ENCODE measurements at regions not wholly inside any gene's neighbourhood (a gene's known extent, or its start where the extent isn't known, plus 50 kb on each side); places are given as distances from the start of the nearest gene placed in this dataset.
"Not testable (repeated sequence)": the region's sequence is repeated elsewhere in the genome, so short reads cannot be mapped to it uniquely, and the experiment has no call there.

DNA sequence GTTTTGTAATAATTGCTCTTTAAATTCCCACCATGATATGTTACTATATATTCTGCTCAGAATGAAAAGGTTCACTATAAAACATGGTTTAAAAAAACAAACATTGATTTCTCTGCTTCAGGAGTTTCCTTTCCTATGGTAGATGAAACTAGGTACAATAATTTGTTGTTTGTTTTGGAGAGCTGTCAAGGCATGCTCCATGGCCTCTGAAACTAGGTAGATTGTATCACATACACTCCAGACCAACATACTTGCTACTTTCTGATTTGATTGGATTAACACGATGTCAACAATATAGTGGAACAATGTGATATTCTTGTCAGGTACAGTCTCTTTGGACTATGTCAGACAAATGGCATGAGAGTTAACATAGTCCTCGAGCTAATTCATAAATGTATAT is 452.7 kb upstream of the CDH9 start:
- no peak for DNase-seq

DNA sequence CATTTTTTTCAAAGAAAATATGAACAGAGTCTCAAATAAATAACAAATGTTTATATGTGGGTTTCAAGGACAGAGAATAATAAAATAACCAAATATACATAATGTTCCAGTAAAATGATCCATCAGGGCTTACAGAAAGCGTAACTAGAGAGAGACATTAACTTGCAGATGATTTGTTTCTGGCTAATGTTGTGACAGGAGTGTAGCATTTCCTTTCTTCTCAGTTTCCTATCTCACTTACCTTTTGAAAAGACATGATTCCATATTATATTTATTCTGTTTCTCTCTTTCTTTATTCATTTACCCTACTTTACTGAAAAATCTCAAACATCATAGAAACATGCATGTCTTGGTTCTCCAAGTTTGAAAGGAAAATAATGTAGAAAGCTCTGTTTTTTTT is 451.3 kb upstream of the CDH9 start:
- no peak for DNase-seq

DNA sequence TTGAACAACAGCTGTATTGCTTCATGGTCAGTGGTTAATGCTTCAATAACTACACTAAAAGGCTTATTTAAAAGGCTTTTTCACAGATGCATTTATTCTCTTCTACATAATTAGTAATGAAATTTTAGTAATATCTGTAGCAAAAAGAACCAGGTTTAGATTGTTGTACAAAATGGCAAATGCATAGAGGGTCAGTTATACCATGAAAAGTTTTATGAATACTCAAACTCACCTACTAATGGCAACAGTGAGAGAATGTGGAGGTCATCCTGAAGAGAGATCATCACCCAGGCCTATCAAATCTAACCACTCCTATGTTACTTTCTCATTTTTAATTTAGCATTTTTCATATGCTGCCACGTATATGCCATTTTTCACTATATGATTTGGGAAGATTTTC is 444.3 kb upstream of the CDH9 start:
- no peak for DNase-seq

DNA sequence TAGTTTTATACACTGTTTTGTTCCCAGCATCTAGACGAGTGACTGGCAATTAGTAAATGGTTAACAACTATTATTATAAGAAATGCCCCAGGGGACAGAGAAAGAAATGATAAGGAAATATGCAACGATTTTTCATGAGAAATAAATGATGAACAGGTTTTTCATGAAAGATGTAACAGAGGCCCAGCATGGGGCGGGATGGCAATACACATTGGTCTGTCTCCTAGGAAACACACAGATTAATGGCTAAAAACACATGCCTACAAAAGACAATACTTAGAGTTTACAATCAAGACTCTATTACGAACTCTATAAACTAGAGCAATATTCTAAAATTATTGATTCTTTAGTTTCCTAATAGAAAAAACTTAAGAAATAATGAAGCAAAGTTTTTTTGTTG is 441.5 kb upstream of the CDH9 start:
- DNase-seq = no peak

DNA sequence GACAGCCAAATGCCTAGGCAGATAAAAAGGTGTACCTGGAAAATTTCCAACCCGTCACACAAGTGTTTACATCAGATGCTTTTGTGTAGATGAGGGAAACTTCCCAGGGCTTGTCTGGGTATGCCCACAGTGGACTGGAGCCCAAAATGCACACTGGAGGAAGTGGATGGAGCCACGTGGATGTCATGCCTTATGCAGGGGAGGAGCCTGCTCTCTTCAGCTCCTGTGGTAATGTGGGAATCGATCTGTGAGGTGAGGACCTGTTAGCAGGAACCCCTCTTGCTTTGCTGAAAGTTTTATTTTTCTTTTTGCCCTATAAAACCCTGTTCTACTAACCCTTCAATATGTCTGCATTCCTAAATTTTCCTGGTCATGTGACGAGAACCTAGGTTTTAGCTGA is 439.2 kb upstream of the CDH9 start:
- DNase-seq = no peak

DNA sequence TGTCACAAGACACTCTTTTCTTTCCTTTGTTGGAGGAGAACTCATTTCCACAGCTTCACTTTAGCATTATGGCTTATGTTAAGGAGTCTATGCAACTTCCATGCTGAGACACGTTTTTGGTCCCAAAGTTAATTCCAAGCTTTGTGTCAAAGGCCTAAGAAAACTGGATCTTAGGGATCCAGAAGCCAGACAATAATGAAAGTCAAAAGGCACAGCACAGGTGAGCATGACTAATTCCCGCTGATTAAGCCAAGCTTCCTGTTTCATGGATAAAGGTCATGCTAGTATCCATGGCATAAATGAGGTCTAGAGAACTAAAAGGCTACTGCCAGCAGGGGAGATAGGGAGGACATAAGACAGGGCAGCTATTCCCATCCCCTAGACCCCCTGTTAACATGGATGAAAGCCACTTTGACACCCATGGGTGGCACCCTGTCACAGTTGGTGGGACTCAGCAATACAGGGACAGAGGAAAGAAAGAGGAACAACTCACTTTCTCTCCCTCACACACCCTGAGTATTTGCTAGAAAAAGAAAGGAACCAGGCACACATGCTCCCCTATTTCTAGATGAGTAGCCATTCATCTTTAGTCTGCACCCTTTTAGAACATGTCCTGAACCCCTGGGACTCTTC is 438.1 kb upstream of the CDH9 start:
- DNase-seq = no peak

DNA sequence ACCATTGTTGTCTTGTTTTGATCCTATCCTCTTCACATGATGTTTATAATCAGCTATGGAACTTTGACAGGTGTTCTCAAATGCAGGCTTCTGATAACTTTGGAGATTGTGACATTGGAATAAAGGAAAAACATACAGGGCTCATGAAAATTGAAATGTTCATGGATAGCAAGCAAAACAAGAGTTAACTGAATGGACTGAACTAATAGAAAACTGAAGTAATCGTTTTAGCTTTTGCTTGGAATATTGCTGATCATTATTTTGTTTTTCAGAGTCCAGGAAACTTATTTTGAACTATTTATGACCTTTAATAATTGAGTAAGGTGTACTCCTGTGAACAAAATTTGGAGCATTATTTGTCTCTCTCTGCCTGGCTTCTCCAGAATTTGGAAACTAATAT is 436.7 kb upstream of the CDH9 start:
- no peak for DNase-seq

DNA sequence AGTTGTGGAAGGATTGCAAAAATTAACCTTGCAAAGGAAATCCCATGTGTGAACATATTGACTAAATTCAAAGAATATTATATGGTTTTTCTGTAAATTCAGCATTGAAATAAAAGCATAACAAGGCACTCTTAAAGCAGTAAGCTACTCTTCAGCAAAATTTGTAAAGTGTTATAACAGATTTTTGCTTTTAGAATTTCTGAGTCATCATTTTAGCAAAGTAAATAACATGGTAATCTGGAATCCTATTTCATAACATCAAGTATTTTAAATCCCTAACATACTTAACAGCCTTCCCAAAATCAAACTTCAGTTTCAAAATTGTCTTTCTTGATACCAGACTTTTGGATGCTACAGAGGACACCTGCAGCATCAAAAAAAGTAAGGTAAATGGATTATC is 436.0 kb upstream of the CDH9 start:
- no peak for DNase-seq

DNA sequence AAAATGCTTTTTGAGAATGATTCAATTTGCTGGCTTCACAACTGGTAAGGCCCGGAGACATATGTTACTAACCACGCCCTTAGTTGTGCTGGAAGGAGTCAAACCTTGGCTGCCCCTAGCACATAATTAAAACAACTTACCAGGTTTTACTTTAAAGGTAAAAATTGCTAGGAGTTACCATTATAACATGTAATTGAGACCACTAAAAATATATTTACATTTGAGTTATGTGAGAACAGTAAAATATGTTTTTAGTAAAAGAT is 435.6 kb upstream of the CDH9 start:
- DNase-seq = no peak

DNA sequence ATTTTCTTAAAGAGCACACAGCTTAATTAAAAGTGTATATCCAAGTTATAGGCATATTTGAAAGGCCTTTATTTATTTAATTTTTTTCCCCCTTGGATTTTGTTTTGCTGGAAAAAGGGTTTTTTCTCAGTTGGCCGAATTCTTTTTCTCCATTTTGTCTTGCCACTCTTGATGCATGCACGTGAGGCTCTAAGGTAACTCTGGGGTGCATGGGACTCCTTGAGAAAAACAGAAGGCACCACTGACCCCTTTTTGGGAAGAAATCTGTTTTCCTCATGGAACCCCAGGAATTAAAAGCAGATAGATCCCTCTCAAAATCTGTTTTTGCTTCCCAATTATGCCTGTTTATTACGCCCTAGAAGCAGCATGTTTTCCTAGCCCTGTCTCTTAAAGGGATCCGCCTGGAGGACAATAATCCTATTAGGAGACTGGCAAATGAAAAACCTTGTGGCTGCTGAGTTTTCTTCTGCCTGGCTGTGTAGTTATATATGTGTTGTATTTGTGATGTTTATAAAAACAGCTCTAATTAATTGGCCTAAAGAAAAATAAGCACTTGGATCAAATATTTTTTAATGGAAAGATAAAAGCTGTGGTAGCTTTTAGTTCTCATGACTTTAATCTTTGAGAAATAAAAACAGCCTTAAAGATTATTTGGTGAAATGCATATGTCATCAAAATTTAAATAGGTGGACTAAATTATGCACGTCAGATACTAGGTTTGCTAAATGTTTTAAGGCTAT is 435.1 kb upstream of the CDH9 start:
- DNase-seq = no peak

DNA sequence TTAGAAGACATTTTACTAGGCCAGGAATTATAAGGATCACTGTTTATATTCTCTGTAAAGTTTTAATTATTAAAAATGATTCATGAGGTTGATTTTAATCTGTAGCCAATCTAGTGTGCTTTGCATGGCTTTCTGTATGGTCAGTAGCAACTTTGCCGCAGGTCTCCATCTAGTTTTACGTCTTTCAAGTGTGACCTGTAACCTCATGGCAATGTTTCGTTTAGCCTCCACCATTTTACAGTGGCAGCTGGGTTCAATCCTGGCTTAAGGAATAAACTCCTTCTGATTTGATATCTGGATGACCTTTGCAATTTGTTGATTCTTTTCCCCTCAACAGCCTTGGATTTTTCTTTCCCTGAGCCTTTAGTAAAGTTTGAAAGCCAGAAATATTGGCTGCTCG is 434.5 kb upstream of the CDH9 start:
- no peak for DNase-seq

DNA sequence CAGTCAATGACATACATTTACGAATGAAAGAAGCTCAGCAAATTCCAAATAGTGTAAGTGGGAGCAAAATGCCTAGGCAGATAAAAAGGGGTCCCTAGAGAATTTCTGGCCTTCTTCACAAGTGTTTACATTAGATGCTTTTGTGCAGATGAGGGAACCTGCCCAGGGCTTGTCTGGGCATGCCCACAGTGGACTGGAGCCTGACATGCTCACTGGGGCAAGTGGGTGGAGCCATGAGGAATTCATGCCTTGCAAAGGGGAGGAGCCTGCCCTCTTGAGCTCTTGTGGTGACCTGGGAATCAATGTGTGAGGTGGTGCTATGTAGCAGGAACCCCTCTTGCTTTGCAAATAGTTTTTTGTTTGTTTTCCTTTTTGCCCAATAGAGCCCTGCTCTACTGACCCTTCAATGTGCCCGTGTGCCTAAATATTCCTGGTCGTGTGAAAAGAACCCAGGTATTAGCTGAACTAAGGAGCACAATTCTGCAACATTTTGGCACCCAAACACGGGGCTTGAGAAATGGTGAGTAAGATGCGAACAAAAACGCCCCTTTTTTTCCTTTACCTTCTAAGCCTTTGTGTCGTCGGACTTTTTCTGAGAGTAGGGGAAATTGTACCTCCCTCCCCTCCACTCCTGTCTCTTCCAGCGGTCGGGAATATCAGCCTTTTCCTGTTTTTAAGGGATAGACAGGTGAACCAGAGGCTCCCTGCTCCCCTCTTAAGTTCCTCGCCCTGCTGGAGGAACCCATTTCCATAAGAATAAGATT is 433.8 kb upstream of the CDH9 start:
- no peak for DNase-seq

DNA sequence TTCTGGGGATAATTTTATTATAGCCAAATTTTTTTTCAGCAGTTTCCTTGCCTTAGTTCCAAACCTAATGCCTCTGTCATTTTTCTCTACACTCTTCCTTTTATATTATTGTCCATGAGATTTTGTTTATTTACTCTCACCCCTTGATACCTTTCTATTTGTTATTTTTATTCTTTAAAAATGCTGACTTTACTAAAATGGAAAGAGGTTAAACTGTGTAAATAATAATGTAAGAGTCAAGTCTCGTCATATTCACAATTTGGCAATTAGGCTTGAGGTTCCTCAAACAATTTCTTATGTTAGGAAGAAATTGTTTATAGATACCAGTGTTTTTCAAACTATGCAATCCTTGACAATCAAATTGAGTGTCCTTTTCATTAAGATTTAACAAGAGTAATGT is 428.6 kb upstream of the CDH9 start:
- DNase-seq = no peak

DNA sequence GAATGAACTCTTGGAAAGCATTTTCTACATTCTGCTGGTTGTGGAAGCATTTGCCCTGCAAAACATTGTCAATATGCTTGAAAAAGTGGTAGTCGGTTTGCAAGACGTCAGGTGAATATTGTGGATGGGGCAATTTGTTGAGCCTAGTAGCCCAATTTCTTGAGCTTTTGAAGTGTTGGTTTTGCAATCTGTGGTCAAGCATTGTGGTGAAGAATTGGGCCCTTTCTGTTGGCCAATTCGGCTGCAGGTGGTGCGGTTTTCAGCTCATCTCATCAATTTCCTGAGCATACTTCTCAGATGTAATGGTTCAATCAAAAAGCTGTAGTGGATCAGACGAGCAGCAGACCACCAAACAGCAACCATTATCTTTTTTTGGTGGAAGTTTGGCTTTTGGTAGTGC is 426.8 kb upstream of the CDH9 start:
- DNase-seq = no peak

DNA sequence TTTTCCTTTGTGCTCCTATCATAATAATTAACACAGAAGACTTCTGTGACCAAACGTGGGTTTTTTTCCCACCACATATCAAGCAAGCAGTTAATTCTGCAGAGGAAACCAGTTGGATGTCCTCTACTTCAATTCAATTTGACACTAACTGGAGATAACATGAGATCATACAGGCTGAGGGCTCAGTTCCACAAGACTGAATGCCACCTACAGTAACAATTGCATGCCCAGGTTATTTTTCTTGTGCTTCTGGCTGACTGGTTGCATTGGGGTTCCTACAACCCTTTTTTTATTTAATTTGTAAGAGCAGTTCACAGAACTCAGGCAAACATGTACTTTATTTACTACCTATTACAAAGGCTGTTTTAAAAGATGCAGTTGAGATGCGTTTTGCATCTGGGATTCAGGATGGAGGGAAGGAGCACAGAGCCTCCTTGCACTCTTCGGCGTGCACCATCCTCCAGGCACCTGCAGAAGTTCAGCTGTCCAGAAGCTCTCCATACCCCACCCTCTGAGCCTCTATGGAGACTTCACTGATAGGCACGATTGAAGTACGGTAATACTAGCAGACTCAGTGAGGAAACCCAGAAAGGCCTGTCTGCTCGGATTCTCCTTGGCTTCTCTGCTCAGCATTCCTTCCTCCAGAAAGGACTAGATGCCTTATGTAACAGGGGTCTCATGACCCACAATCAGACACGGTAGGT is 425.2 kb upstream of the CDH9 start:
- DNase-seq = no peak

DNA sequence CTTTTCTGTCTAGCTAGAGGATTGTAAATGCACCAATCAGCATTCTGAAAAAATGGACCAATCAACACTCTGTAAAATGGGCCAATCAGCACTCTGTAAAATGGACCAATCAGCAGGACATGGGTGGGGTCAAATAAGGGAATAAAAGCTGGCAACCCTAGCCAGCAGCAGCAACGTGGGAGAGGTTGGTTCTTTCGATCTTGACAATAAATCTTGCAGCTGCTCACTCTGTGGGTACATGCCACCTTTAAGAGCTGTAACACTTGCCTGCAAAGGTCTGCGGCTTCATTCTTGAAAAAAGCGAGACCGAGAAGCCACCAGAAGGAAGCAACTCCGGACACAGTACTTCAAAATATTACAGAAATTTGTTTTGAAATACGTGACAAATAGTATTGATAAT is 424.6 kb upstream of the CDH9 start:
- DNase-seq = no peak

DNA sequence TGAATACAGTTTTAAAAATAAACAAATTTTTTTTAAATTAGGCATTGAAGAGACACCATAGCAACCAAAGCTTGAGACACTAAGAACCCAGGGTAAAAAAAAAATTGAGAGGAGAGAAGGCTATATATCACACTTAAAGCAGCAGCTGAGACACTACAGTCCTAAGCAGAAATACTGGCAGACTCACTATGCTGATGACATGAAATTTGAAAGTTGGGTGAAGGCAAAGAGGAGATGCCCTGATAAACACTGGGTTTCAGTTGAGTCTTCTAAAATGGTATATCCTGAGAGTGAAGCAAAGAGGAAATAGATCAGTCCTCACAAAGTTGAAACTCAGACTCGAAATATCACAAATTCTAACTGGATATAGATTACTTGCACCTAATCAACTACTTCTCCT is 419.9 kb upstream of the CDH9 start:
- DNase-seq = no peak

DNA sequence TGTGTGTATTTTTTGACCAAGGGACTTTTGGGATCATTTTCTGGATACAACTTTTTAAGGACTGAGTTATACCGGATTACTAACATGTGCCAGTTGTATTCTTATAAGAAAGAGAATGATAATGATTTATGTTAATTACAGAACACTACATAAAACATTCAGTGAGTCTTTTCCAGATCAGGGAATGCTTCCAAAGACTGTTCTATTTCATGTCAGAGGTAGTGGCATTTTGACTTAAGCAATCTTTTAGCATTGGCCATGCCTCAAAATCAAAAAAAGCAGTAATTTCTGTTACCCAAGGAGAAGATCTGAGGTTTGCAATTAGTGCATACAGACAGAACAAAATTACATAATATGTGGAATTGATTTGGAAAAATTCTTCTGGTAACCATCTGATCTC is 413.0 kb upstream of the CDH9 start:
- DNase-seq = no peak

DNA sequence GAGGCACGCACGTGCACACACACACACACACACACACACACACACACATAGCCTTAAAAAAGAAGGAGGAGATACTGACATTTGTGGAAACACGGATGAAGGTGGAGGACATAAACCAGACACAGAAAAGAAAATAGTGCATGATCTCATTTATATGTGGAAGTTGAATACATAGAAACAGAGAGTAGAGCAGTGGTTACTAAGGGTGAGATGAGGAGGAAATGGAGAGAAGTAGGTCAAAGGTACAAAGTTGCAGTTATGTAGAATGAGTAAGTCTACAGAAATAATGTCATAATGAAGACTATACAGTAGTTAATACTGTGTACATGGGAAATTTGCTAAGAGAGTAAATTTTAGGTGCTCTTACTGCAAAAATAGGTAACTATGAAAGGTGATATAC is 412.2 kb upstream of the CDH9 start:
- no peak for DNase-seq

DNA sequence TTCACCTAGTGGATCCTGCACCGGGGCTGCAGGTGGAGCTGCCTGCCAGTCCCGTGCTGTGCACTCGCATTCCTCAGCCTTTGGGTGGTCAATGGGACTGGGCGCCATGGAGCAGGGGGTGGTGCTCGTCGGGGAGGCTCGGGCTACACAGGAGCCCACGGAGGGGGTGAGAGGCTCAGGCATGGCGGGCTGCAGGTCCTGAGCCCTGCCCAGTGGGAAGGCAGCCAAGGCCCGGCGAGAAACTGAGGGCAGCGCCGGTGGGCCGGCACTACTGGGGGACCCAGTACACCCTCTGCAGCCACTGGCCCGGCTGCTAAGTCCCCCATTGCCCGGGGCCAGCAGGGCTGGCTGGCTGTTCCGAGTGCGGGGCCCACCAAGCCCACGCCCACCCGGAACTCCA is 401.0 kb upstream of the CDH9 start:
- not testable (repeated sequence) for DNase-seq

DNA sequence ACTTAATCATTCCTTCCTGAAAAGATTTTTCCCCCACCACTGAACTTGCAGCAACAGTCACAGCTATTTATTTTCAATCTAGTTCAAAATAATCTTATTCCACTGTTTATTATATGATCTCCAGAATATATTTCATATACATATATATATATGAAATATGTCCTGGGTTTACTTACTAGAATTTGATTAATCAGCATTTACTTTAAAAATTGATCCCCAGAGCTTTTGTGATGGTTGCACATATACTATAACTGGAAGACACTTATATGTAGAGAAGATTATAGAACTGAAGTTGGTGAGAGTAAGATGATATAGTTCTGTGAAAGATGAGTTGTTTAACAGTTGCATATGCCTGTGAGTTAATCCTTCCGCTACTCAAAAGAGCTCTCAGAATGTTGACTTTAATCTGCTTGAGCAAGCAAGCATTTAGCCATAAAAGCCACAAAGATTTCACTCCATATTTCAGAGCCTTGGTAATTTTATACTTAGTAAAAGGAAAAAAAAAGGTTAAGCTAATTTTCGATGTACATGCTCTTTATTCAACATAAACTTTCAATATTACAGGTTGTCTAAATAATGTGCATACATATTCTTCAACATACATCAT is 399.3 kb upstream of the CDH9 start:
- DNase-seq = peak; percentile 4

DNA sequence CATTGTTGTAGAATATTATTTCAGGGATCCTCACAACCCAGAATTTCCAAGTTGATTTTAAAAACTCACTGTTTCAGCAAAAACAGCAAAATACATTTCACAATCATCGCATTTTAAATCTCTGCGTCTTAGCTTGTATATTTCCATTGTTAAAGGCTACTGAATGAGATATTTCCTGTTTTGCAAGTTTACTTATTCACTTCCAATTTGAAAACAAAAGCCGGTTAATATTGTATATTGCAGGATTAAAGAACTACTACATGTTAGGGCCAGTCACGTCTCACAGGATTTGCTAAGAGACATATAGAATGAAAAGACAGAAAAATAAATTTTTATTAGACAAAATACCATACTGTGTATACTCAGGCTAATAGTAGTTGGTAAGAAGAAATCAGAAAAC is 395.9 kb upstream of the CDH9 start:
- no peak for DNase-seq

DNA sequence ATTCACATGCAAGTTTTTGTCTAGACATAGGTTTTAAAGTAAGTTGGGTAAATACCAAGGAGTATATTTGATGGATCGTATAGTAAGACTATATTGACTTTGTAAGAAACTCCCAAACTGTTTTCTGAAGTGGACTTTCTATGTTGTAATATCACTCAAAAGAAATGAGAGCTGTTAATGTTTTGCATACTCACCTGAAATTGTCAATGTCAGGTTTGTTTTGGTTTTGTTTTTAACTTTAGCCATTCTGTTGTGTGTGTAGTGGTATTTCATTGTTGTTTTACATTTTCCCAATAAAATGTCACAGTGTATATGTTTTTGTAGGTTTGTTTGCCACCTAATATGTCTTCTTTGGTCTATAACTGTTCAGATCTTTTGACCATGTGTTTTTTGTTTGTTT is 375.7 kb upstream of the CDH9 start:
- no peak for DNase-seq

DNA sequence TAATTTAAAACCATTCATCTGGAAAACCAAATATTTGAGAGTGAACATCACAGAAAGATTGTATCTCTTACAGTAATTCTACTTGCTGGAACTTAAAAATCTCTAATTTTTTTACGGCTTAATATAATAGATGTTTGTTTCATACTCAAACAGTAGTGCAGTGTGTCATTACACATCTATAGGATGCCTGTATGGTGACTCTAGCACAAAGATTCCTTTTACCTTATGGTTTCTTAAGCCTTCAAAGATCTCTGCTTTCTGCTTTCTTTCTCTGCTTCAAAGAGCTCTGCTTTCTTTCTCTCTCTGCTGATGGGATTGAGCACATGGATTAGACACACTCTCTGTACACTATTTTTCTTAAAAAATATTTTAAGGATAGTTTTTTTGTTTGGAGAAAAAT is 374.0 kb upstream of the CDH9 start:
- DNase-seq = no peak

All from eye (tissue), 1 donor.